ENCODE measurements at regions not wholly inside any gene's neighbourhood (a gene's known extent, or its start where the extent isn't known, plus 50 kb on each side); places are given as distances from the start of the nearest gene placed in this dataset.

DNA sequence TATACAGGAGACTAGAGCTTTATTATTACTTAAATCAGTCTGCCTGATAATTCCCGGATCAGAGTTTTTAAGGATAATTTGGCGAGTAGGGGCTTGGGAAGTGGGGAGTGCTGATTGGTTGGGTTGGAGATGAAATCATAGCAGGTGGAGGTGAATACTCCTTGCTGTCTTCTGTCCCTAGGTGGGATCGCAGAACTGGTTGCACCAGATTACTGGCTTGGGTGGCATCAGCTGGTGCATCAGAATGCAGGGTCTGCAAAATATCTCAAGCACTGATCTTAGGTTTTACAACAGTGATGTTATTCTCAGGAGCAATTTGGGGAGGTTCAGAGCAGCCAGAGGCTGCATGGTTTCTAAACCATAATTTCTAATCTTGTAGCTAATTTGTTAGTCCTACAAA is 68.1 kb downstream of the KIF4B start:
- no peaks in the 10 kb centered on the region for H3K79me1 ChIP-seq (ENCODE audit: low read depth, low read length)
- no peak overlapping the region for H3K23ac ChIP-seq (ENCODE audit: insufficient read length)
- no peak overlapping the region for H4K8ac ChIP-seq (ENCODE audit: extremely low read depth, insufficient read depth, low read length)
- H3K56ac ChIP-seq (replicated peaks; ENCODE audit: insufficient read length, low read depth, low read length): no peak overlapping the region
- 83% methylated on average over 3 of the region's 3 CpGs; no CpG with 5 or more reads in 1 of the 2 experiments for WGBS, 2 experiments (ENCODE audit: extremely low coverage in 1 of 2, insufficient coverage in 1 of 2, insufficient read length in 1 of 2, insufficient replicate concordance in 2 of 2, low coverage in 1 of 2, low lambda C conversion rate in 2 of 2, missing lambda C conversion rate in 1 of 2)
- H3K4me2 ChIP-seq (ENCODE audit: insufficient read depth in 1 of 2, low read depth in 2 of 2, low read length in 2 of 2): no peak overlapping the region
- H3K4me3 ChIP-seq (ENCODE audit: extremely low read depth in 1 of 4, insufficient read depth in 2 of 4, low read depth in 3 of 4, low read length in 4 of 4): no peak overlapping the region
- no peak overlapping the region for H3K14ac ChIP-seq (ENCODE audit: insufficient read length)
- no peaks in the 10 kb centered on the region for H3K27me3 ChIP-seq (replicated peaks in 1 of 4; ENCODE audit: control insufficient read depth in 3 of 4, extremely low read depth in 1 of 4, insufficient read depth in 3 of 4, low read length in 3 of 4)
- no peaks in the 10 kb centered on the region for H3K23me2 ChIP-seq (ENCODE audit: low read depth, low read length)
- H2BK12ac ChIP-seq (ENCODE audit: low read depth, low read length): no peak overlapping the region
- H4K20me1 ChIP-seq (replicated peaks in 1 of 2; ENCODE audit: control insufficient read depth in 1 of 2, insufficient read depth in 2 of 2, low read length in 2 of 2): no peaks in the 10 kb centered on the region
- DNase-seq (ENCODE audit: low read depth in 1 of 2, low spot score in 2 of 2): no peak
- no peak overlapping the region for H2AK5ac ChIP-seq (ENCODE audit: low read depth, low read length)
- no peak overlapping the region for H2AFZ ChIP-seq (ENCODE audit: low read length)
- H3K9me3 ChIP-seq (ENCODE audit: insufficient read depth in 2 of 2, low read depth in 1 of 2, low read length in 1 of 2): no peaks in the 10 kb centered on the region
- H2BK15ac ChIP-seq (ENCODE audit: low read length): no peak overlapping the region
- H3K9ac ChIP-seq (replicated peaks in 1 of 4; ENCODE audit: extremely low read depth in 1 of 4, low read depth in 3 of 4, low read length in 3 of 4): no peak overlapping the region
- H3K4me1 ChIP-seq (replicated peaks in 1 of 4; ENCODE audit: control insufficient read depth in 3 of 4, insufficient read depth in 4 of 4, low read length in 3 of 4): no peaks in the 10 kb centered on the region; a peak in 1 of 7 replicates
- H2BK120ac ChIP-seq (replicated peaks; ENCODE audit: low read depth, low read length): no peak overlapping the region
- H4K5ac ChIP-seq (ENCODE audit: insufficient read length, low read depth, low read length): no peak overlapping the region
- H3K18ac ChIP-seq (ENCODE audit: extremely low read depth, low read length): no peak overlapping the region
- H3K27ac ChIP-seq (ENCODE audit: low read depth, low read length): no peak overlapping the region
- H3K4ac ChIP-seq (replicated peaks; ENCODE audit: insufficient read length, low read depth, low read length): no peak overlapping the region
- H3K79me2 ChIP-seq (ENCODE audit: control insufficient read depth in 1 of 2, insufficient read depth in 2 of 2, low read length in 2 of 2): no peaks in the 10 kb centered on the region
- TF ChIP-seq ZNF274 (IDR thresholded peaks at IDR 0.05; ENCODE audit: borderline replicate concordance, extremely low read depth, low read length): no peak
- no peak for TF ChIP-seq TCF12 (IDR thresholded peaks at IDR 0.05; ENCODE audit: low read depth, low read length)
- TF ChIP-seq TEAD4 (IDR thresholded peaks at IDR 0.05; ENCODE audit: low read depth, low read length): no peak
- no peak for TF ChIP-seq KDM4A (IDR thresholded peaks at IDR 0.05; ENCODE audit: low read depth, low read length, severe bottlenecking)
- no peak for TF ChIP-seq CBX5 (IDR thresholded peaks at IDR 0.05; ENCODE audit: low read depth, low read length)
- TF ChIP-seq NRF1 (IDR thresholded peaks at IDR 0.05; ENCODE audit: low read depth, low read length): no peak
- TF ChIP-seq MAFK (IDR thresholded peaks at IDR 0.05; ENCODE audit: low read depth, low read length): no peak
- TF ChIP-seq, protein P1, sequence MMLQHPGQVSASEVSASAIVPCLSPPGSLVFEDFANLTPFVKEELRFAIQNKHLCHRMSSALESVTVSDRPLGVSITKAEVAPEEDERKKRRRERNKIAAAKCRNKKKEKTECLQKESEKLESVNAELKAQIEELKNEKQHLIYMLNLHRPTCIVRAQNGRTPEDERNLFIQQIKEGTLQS (IDR thresholded peaks at IDR 0.05; ENCODE audit: insufficient read depth, low read depth, low read length): no peak
- no peak overlapping the region for H4K91ac ChIP-seq (replicated peaks; ENCODE audit: insufficient read length, low read length)
- no peaks in the 10 kb centered on the region for H3K36me3 ChIP-seq (ENCODE audit: control insufficient read depth in 2 of 4, insufficient read depth in 4 of 4, low read length in 3 of 4)
- POLR2A ChIA-PET (ENCODE audit: partially characterized antibody): no interaction called here
- no peak overlapping the region for H2BK5ac ChIP-seq (ENCODE audit: low read depth, low read length)
- FAIRE-seq: no peak
- no peak overlapping the region for H2BK20ac ChIP-seq (ENCODE audit: low read length)
- CTCF ChIA-PET (ENCODE audit: partially characterized antibody): interaction anchor here (1.0 kb wide), 1 partner anchor 10 kb away, joined by 4 read pairs; no protein-coding TSS in a partner anchor

All from H1 (cell line).